B cell (primary cell): ENCODE measurements at regions not wholly inside any gene's neighbourhood (a gene's known extent, or its start where the extent isn't known, plus 50 kb on each side); places are given as distances from the start of the nearest gene placed in this dataset.

Experiments used
- ATAC-seq: fragments of 200-7000 bp; cut with Tn5 transposase; one replicate; pipeline ENCODE4 v1.10.0; 2021; ENCODE audit warnings: low read depth, mild to moderate bottlenecking, moderate number of reproducible peaks, moderate library complexity
- CTCF ChIA-PET: fragments of 350-600 bp; sonication (Branson Sonifier 250); formaldehyde crosslinking; loops from one replicate; lab custom pipeline; 2021; ENCODE audit warnings: antibody characterized with exemption, inconsistent platforms; lab: Charles Lee
- POLR2A ChIA-PET: fragments of 350-600 bp; sonication (Branson Sonifier 250); formaldehyde crosslinking; loops from one replicate; lab custom pipeline; 2021; ENCODE audit warnings: antibody characterized with exemption; lab: Charles Lee
- DNase-seq: peaks from one replicate; pipeline ENCODE4 v3.0.0; 2013
- H2AFZ ChIP-seq: 2 replicates; pipeline ENCODE4 v1.6.1; 2012; ENCODE audit warnings: mild to moderate bottlenecking, low read depth, low read length; ENCODE audit not compliant: insufficient read depth, poor library complexity, severe bottlenecking
- H3K27ac ChIP-seq, 2 donors: 1 replicate in 1 of 2; 2 replicates in 1 of 2; pipeline ENCODE4 v1.5.1; 2012 to 2013; ENCODE audit warnings: low read length in 2 of 2, mild to moderate bottlenecking in 2 of 2, moderate library complexity in 1 of 2
- H3K27me3 ChIP-seq, 4 experiments: fragments of 200-600 bp in 1 of 4; sonication (generic) in 1 of 4; replicated peaks in 1 of 4; 1 replicate in 2 of 4; 2 replicates in 2 of 4; pipeline versions ENCODE4 v1.6.1 to v1.7.0; 2013 to 2016; ENCODE audit warnings: low read length in 3 of 4, mild to moderate bottlenecking in 2 of 4, mixed read lengths in 1 of 4, moderate library complexity in 1 of 4; ENCODE audit not compliant: insufficient read depth in 4 of 4, control insufficient read depth in 3 of 4; ENCODE audit errors: control extremely low read depth in 1 of 4
- H3K36me3 ChIP-seq, 2 experiments: replicated peaks in 1 of 2; 1 replicate in 1 of 2; 2 replicates in 1 of 2; pipeline versions ENCODE4 v1.6.1 to v1.7.1; 2013; ENCODE audit warnings: low read length in 1 of 2; ENCODE audit not compliant: insufficient read depth in 2 of 2, control insufficient read depth in 1 of 2; ENCODE audit errors: control extremely low read depth in 1 of 2, extremely low read depth in 1 of 2
- H3K4me1 ChIP-seq, 2 donors: fragments of 200-600 bp in 1 of 2; sonication (generic) in 1 of 2; 1 replicate in 1 of 2; 2 replicates in 1 of 2; pipeline versions ENCODE4 v1.5.1 to v1.6.1; 2013 to 2017; ENCODE audit warnings: low read length in 2 of 2; ENCODE audit not compliant: control insufficient read depth in 2 of 2, insufficient read depth in 2 of 2
- H3K4me2 ChIP-seq: replicated peaks from 2 replicates; pipeline ENCODE3; 2012; ENCODE audit warnings: mild to moderate bottlenecking, low read depth, low read length; ENCODE audit not compliant: poor library complexity, severe bottlenecking
- H3K4me3 ChIP-seq, 5 experiments: fragments of 200-600 bp in 1 of 5; sonication (generic) in 1 of 5; 1 replicate in 3 of 5; 2 replicates in 2 of 5; pipeline versions ENCODE4 v1.5.1 to v1.7.0; 2011 to 2016; ENCODE audit warnings: low read length in 4 of 5, mild to moderate bottlenecking in 4 of 5, low read depth in 2 of 5, control low read depth in 1 of 5, moderate library complexity in 1 of 5; ENCODE audit not compliant: insufficient read depth in 1 of 5; ENCODE audit errors: control extremely low read depth in 1 of 5, extremely low read depth in 1 of 5
- H3K79me2 ChIP-seq: fragments of 200-600 bp; sonication (generic); one replicate; pipeline ENCODE4 v1.6.0; 2016; ENCODE audit warnings: low read length; ENCODE audit not compliant: control insufficient read depth, insufficient read depth
- H3K9ac ChIP-seq: fragments of 200-600 bp; sonication (generic); 2 replicates; pipeline ENCODE4 v1.6.1; 2017; ENCODE audit warnings: mild to moderate bottlenecking, low read length, moderate library complexity
- H3K9me3 ChIP-seq, 3 donors: one replicate each; pipeline versions ENCODE4 v1.6.1 to v1.7.1; 2013; ENCODE audit warnings: low read length in 2 of 3; ENCODE audit not compliant: control insufficient read depth in 2 of 3, insufficient read depth in 1 of 3; ENCODE audit errors: control extremely low read depth in 1 of 3
- H4K20me1 ChIP-seq: 2 replicates; pipeline ENCODE4 v1.6.0; 2012; ENCODE audit warnings: mild to moderate bottlenecking, low read length; ENCODE audit not compliant: insufficient read depth, control insufficient read depth, poor library complexity, severe bottlenecking
- H3K27ac Mint-ChIP-seq: one replicate; pipeline ENCODE4 v1.8.0; 2021; ENCODE audit warnings: mixed read lengths
- H3K27me3 Mint-ChIP-seq: one replicate; pipeline ENCODE4 v1.8.0; 2021; ENCODE audit warnings: mixed read lengths
- H3K4me1 Mint-ChIP-seq: one replicate; pipeline ENCODE4 v1.8.0; 2021; ENCODE audit warnings: mixed read lengths
- H3K4me3 Mint-ChIP-seq: one replicate; pipeline ENCODE4 v1.8.0; 2021; ENCODE audit warnings: mixed read lengths
- H3K9me3 Mint-ChIP-seq: one replicate; pipeline ENCODE4 v1.8.0; 2022; ENCODE audit warnings: mixed read lengths; ENCODE audit not compliant: insufficient read depth
- EZH2 ChIP-seq: IDR thresholded peaks from 2 replicates; pipeline ENCODE4 v1.6.1; 2012; ENCODE audit warnings: borderline replicate concordance, low read depth, mild to moderate bottlenecking, moderate library complexity, low read length; ENCODE audit not compliant: insufficient read depth, poor library complexity, severe bottlenecking
- WGBS: methylation state at CpG from one replicate; pipeline ENCODE4 v1.1.5; 2013; ENCODE audit warnings: missing lambda C conversion rate; ENCODE audit not compliant: insufficient coverage; 5-methylcytosine and 5-hydroxymethylcytosine counted together
- intact Hi-C: fragments of 100-400 bp; cut with micrococcal nuclease; formaldehyde crosslinking; loops from one replicate; pipeline ENCODE4 v1.10.0; 2022
- TF ChIP-seq, protein P1 (sequence below): fragments of 200-600 bp; IDR thresholded peaks from one replicate; pipeline ENCODE4 v1.8.0; 2022; ENCODE audit warnings: antibody characterized with exemption, mild to moderate bottlenecking

GRCh38 chr7:110557-111232 is 81.7 kb upstream of the FAM20C start:
- WGBS, result 73% methylated on average over 10 of the region's 11 CpGs
- Histone ChIP-seq H3K4me3 (no peak overlapping the region), H3K36me3 (no peaks in the 10 kb centered on the region), H3K9ac (no peak overlapping the region), H3K9me3 (peaks cover 0 to 15% (median 12%) of the 10 kb centered on the region in 3 donors), H3K79me2 (no peaks in the 10 kb centered on the region), H2AFZ (no peak overlapping the region), H3K4me2 (no peak overlapping the region), H3K27ac (no peak overlapping the region), H3K27me3 (peaks cover 0 to 3% (median 1%) of the 10 kb centered on the region in 4 experiments), H3K4me1 (no peaks in the 10 kb centered on the region), H4K20me1 (no peaks in the 10 kb centered on the region)
- Mint-ChIP-seq H3K27me3 (peaks cover 25% of the 10 kb centered on the region), H3K9me3 (peaks cover 20% of the 10 kb centered on the region), H3K4me3 (no peak overlapping the region), H3K4me1 (no peaks in the 10 kb centered on the region), H3K27ac (no peak overlapping the region)
- TF ChIP-seq EZH2, result no peak
- TF ChIP-seq, protein P1, sequence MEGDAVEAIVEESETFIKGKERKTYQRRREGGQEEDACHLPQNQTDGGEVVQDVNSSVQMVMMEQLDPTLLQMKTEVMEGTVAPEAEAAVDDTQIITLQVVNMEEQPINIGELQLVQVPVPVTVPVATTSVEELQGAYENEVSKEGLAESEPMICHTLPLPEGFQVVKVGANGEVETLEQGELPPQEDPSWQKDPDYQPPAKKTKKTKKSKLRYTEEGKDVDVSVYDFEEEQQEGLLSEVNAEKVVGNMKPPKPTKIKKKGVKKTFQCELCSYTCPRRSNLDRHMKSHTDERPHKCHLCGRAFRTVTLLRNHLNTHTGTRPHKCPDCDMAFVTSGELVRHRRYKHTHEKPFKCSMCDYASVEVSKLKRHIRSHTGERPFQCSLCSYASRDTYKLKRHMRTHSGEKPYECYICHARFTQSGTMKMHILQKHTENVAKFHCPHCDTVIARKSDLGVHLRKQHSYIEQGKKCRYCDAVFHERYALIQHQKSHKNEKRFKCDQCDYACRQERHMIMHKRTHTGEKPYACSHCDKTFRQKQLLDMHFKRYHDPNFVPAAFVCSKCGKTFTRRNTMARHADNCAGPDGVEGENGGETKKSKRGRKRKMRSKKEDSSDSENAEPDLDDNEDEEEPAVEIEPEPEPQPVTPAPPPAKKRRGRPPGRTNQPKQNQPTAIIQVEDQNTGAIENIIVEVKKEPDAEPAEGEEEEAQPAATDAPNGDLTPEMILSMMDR, result no peak
- no peak for ATAC-seq
- POLR2A ChIA-PET, result no interaction called here
- no peak for DNase-seq
- intact Hi-C loops, result no loop called here
- CTCF ChIA-PET, result interaction anchor here (0.7 kb wide), 1 partner anchor 45 kb away, joined by 5 read pairs; no protein-coding TSS in a partner anchor

DNA sequence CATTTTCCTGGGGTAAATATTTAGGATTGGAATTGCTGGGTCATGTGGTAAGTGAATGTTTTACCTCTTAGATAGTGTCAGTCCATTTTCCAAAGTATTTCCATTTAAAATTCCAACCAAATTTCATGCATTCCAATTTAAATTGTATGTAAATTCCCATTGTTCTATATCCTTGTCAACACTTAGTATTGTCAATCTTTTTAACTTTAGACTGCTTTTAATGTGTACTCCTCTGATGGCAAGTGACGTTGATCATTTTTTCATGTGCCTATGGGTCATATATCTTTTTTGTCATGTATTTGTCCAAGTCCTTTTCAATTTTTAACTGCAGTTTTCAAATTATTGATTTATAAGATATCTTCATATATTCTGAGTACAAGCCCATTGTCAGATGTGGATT is 80.8 kb upstream of the FAM20C start:
- H3K4me2 ChIP-seq, result no peak overlapping the region
- H3K79me2 ChIP-seq, result no peaks in the 10 kb centered on the region
- no peak overlapping the region for H2AFZ ChIP-seq
- no peak for DNase-seq
- no peak for ATAC-seq
- peaks cover 0 to 15% (median 12%) of the 10 kb centered on the region in 3 donors for H3K9me3 ChIP-seq
- POLR2A ChIA-PET, result no interaction called here
- no peak overlapping the region for H3K4me3 Mint-ChIP-seq
- TF ChIP-seq EZH2, result no peak
- TF ChIP-seq, protein P1, result no peak
- no CpG with 5 or more reads among the region's 1 CpG for WGBS
- H3K27me3 ChIP-seq, result peaks cover 0 to 3% (median 1%) of the 10 kb centered on the region in 4 experiments
- no peaks in the 10 kb centered on the region for H4K20me1 ChIP-seq
- peaks cover 31% of the 10 kb centered on the region for H3K27me3 Mint-ChIP-seq
- CTCF ChIA-PET, result no interaction called here
- H3K4me1 ChIP-seq, result no peaks in the 10 kb centered on the region
- no peak overlapping the region for H3K9ac ChIP-seq
- H3K4me1 Mint-ChIP-seq, result no peaks in the 10 kb centered on the region
- no peaks in the 10 kb centered on the region for H3K36me3 ChIP-seq
- no peak overlapping the region for H3K4me3 ChIP-seq
- no peak overlapping the region for H3K27ac ChIP-seq
- H3K27ac Mint-ChIP-seq, result no peak overlapping the region
- peaks cover 20% of the 10 kb centered on the region for H3K9me3 Mint-ChIP-seq
- intact Hi-C loops, result no loop called here
